ENCODE measurements at regions not wholly inside any gene's neighbourhood (a gene's known extent, or its start where the extent isn't known, plus 50 kb on each side); places are given as distances from the start of the nearest gene placed in this dataset.

DNA sequence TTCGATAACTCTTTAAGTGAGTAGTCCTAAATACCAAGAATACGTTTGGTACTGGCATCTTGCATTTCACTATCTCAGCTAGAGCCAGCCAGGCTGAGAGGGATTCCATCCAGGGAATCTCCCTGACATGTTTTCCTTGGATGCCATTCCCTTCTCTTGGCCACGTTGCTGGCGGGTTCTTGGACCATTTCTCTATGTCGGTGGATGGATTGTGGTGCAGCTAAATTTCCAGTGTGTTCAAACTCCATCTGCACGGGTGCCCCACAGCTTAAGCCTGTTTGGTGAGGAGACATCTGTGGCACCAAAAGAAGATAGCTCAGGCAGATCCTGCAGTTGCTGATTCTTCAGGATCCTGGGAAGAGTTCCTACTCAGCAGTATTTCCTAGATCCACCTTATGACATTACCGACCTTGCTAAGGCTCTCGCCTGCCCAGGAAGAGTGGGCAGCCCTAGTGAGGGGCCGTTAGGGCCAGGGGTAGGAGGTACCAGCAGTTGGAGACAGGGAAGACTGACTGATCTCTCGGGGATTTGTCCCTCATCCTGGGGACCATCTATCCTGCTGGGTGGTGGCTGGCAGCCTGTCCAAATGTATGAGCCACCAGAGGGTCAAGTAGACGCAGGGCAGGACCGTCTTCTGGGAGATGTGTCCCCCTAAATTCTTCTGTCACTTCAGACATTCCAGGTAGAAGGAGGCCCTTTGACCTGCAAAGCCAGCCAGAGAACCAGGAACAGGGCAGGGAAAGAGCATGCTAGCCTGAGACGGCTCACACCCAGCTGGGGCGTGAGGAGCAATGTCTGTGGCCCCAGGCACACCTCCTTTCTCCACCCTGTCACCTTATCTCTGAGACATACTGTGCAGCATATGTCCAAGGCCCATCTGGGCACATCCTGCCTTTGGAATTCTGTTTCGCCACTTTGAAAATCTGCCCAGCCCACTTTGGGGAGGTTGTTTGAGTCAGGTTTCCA is 72.6 kb upstream of the CAPRIN2 start:
- no peak for DNase-seq

- DNase-seq: no peak
Measured at GRCh38 chr12:30826276-30826675, 71.5 kb upstream of the CAPRIN2 start.

DNA sequence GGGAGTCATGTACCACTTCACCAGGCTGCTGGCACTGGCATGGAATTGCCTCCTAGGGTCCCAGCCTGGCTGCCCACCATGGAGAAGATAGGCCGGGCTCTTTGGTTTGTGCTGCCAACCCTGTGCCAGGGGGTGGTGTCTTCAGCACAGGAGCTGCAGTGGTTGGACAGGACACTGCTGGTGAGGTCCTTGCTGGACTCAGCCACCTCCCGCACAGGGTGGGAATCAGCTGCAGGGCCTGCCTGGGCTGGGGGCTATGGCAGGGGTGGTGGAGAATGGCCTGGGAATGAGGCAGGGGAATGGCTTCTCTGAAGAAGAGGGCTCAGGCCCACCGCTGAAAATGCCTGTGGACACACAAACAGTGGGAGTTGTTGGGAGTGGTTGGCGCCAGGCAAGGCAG is 70.6 kb upstream of the CAPRIN2 start:
- no peak for DNase-seq

DNA sequence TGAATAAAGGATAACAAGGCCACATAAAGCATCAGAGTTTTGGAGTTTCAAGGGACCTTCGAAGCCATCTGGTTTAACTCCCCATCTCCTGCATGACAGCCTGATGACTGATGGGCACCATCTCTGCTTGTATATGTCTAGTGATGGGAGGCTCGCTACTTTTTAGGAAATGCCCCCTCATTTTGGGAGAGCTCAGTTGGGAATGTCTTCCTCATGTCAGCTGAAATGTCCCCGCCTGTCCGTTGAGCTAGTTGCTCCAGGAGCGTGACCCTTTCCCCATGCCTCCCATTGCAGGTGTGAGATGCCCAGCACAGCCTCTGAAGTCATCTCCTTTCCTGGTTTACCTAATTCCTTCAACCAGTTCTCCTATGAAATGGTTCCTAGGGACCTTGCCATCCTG is 69.6 kb upstream of the CAPRIN2 start:
- no peak for DNase-seq

- DNase-seq: no peak
Measured at GRCh38 chr12:30823764-30824163, 69.0 kb upstream of the CAPRIN2 start.

DNA sequence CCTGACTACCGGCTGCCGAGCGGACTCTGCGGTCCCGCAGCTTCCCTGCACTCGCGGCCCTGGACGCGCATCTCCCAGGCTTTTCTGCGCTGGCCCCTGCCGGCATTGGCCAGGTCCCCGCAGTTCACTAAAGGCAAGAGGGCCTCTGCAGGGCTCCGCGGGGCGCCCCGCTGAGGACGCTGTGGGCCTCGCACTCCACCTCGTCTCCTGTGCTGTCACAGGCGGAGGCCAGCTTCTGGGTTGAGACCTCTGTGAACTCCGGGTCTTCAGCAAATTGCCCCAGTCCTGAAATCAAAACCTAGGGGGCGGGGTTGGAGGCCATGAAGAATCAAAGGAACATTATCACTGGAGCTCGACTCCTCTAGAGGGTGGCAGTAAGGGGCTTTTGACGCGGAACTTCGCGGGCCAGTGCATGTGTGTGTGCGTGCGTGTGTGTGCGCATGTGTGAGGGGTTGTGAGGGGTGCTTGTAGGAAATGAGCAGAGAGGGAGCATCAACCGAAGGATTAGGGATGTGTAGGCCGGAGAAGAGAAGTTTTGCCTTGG is 68.5 kb upstream of the CAPRIN2 start:
- DNase-seq: peak; percentile 38

DNA sequence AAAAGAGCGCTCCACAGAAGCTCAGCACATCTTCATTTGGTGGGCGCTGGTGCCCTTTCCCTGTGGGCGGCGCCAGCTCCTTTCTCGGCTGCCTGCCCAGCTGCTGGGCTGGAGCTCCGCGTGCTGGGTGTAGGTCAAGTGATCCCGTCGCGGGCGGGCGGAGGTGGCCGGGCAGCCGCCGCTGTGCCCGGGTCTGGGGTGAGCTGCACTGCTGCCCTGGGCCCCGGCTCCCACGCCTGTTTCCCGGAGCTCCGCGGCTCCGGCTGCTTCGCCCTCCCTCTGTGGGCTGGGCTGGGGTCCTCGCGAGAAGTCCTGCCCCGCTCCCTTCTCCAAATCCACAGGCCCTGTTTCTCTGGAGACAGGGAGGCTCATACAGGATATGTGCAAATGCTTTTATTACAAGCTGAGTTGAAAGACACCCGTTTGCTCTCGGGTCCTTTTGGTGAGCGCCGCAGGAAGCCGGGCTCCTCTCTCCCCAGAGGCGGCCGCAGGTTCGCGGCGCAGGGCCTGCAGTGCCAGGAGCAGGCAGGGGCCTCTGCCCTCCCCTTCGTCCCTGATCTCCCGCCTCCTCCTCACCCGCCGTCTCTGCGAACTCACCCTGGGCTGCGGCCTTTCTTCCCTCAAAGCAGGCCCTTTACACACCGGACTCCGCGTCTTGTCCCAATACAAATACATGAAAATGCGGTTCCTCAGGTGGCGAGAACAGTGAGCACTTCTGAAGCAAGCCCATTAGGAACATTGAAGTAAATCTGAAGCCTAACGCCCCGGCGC is 67.8 kb upstream of the CAPRIN2 start:
- peak; percentile 59 for DNase-seq

- no peak for DNase-seq
Measured at GRCh38 chr12:30820406-30820946, 65.7 kb upstream of the CAPRIN2 start.

GRCh38 chr12:30818562-30818961 is 63.8 kb upstream of the CAPRIN2 start:
- no peak for DNase-seq

- DNase-seq: no peak
Measured at GRCh38 chr12:30816742-30817465, 62.2 kb upstream of the CAPRIN2 start.

- DNase-seq: no peak
Measured at GRCh38 chr12:30814295-30814655, 59.5 kb upstream of the CAPRIN2 start.

DNA sequence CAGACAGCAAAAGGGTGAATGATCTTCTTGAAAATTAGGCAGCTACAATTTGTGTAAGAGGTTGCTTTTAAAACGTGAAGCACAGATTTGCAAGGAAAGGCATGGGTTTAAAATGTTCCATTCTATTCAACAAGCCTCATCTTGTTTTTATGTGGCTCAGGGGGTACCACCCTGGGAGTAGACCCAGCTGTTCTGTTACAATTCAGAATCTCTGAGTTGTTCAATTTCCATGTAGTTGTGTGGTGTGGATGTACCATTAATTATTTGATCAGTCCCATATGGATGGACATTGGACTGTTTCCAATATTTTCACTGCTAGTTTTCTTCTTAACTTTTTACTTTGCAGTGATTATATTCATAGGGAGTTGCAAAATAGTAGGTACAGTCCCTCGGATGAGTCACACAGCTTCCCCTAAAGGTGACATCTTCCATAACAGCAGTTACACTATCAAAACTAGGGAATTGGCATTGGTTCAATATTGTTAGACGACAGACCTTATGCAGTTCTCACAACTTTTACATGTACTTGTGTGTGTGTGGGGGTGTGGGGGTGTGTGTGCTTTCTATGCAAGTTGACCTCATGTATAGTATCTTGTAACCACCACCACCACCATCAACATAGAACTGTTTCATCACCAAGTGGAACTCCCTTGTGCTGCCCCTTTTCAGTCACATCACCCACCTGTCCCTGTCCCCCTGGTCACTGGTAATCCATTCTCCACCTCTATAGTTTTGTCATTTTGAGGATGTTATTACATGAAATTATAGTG is 59.0 kb upstream of the CAPRIN2 start:
- no peak for DNase-seq

DNA sequence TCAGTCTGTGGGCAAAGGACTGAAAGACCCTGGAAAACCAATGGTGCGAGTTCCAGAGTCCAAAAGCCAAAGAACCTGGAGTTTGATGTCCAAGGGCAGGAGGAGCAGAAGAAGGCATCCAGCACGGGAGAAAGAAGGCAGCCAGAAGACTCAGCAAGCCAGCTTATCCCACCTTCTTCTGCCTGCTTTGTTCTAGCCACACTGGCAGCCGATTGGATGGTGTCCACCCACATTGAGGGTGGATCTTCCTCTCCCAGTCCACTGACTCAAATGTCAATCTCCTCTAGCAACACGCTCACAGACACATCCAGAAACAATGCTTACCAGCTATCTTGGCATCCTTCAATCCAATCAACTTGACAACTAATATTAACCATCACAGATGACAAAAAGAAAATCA is 57.2 kb upstream of the CAPRIN2 start:
- DNase-seq: no peak

DNA sequence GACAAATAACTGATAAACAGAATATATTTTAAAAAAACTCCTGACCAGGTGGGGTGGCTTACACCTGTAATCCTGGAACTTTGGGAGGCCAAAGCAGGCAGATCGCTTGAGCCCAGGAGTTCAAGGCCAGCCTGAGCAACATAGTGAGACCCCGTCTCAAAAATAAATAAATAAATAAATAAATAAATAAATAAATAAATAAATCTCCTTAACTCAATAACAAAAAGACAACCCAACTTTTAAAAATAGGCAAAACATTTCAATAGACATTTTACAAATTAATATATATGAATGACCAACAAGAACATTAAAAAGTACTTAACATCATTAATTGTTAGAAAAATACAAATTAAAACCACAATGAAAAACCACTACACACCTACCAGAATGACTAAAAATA is 56.2 kb upstream of the CAPRIN2 start:
- no peak for DNase-seq

DNA sequence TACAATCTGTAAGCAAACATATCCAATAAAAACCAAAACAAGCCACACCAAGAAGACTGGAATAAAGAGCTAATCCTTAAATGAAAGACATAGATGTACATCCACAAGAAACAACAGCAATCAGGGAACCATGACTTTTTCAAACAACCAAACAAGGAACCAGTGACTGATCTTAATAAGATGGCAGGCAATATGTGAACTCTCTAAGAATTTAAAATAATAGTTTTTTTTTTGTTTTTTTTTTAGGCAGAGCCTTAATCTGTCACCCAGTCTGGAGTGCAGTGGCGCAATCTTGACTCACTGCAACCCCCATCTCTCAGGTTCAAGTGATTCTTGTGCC is 52.9 kb upstream of the CAPRIN2 start:
- no peak for DNase-seq

DNA sequence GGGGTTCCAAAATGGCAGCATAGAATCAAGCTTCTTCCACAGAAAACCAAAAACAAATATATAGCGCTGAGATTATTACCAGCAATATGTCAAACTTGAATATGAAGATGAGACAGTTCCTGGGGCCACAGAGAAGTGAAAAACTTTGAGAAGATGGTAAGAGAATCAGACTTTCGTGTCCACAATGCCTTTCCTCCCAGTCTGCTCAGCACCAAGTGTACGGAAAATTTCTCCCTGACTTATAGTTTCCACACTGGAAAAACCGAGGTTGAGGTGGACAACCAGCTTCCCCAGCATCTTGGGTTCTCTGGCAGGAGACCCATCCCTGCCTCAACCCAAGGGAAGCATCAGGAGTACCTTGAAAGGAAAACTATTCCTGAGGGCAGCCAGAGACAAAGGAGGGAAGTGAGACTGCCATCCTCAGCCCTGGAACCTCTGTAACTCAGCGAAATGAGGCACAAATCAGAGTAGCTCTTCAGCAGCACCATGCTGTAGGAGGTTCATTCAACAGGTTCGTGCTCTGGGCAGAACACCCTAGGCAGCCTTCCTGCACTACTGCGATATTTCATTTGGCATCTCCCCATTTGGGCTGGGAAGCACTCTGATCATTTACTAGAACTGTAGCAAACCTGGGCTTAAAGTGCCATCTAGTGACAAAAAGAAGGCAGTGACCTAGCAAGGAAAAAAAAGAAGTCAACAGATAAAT is 52.4 kb upstream of the CAPRIN2 start:
- peak; percentile 77 for DNase-seq

DNA sequence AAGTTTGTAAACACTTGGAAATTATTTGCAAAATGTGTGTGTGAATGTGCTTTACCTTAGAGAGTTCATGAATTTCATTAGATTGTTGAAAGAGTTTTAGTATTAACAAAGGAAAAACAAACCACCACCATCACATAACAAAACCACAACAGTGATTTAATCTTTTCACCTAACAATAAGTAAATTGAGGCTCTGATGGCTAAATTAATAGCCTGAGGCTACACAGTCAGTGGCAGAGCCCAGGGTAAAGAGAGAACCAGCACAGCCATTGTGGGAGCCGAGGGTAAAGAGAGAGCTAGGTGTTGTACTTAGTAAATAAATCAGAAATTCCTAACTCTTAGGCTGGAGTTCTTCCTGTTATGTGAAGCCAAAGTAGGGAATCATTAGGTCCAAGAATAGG is 51.2 kb upstream of the CAPRIN2 start:
- no peak for DNase-seq
